Brain microvascular endothelial cell (primary cell): ENCODE measurements at regions not wholly inside any gene's neighbourhood (a gene's known extent, or its start where the extent isn't known, plus 50 kb on each side); places are given as distances from the start of the nearest gene placed in this dataset.

ENCODE experiments used
- DNase-seq: peaks from one replicate; pipeline ENCODE4 v3.0.0-alpha.2; 2020
- H3K27ac ChIP-seq: fragments of 250-450 bp; sonication (Bioruptor Pico); 2 replicates; pipeline ENCODE4 v1.5.1; 2020; ENCODE audit warnings: mild to moderate bottlenecking, moderate library complexity
- H3K27me3 ChIP-seq: fragments of 250-450 bp; sonication (Bioruptor Pico); replicated peaks from 2 replicates; pipeline ENCODE4 v1.5.1; 2020; ENCODE audit warnings: mild to moderate bottlenecking
- H3K36me3 ChIP-seq: fragments of 250-450 bp; sonication (Bioruptor Pico); replicated peaks from 2 replicates; pipeline ENCODE4 v1.5.1; 2020; ENCODE audit warnings: mild to moderate bottlenecking
- H3K4me3 ChIP-seq: 2 replicates; pipeline ENCODE4 v1.5.1; 2011; ENCODE audit warnings: low read depth, mild to moderate bottlenecking, control low read depth, low read length, moderate library complexity
- in situ Hi-C: cut with HindIII; loops from 2 replicates; pipeline ENCODE4 v1.10.0; 2017; ENCODE audit warnings: low sequenced_read_pairs, low pct_ligation_motif_present
- TF ChIP-seq, protein P1 (sequence below): IDR thresholded peaks from 2 replicates; pipeline ENCODE4 v1.5.1; 2011; ENCODE audit warnings: low read depth, mild to moderate bottlenecking, moderate library complexity, low read length, control low read depth, inconsistent platforms; ENCODE audit errors: missing control alignments

DNA sequence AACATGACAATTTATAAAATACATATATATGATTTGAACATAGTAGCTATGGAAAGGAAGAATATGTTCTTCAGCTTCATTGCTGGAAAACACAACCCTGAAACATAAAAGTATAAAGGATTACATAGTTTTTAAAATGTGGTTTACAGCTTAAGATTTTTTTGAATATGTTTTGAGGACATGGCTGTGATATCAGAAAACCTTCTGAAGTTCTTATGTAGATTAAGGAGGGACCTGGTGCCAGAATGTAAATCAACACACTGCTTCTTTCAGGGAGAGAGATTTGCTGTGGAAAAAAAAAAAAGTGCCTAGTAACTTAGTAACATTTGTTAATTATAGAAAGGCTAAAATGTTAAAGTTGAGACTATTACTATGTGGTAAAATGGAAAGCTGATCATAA is 1261.8 kb downstream of the ADGRL3 start:
- Histone ChIP-seq H3K27me3 (no peaks in the 10 kb centered on the region), H3K4me3 (no peak overlapping the region), H3K36me3 (no peaks in the 10 kb centered on the region), H3K27ac (no peak overlapping the region)
- TF ChIP-seq, protein P1, sequence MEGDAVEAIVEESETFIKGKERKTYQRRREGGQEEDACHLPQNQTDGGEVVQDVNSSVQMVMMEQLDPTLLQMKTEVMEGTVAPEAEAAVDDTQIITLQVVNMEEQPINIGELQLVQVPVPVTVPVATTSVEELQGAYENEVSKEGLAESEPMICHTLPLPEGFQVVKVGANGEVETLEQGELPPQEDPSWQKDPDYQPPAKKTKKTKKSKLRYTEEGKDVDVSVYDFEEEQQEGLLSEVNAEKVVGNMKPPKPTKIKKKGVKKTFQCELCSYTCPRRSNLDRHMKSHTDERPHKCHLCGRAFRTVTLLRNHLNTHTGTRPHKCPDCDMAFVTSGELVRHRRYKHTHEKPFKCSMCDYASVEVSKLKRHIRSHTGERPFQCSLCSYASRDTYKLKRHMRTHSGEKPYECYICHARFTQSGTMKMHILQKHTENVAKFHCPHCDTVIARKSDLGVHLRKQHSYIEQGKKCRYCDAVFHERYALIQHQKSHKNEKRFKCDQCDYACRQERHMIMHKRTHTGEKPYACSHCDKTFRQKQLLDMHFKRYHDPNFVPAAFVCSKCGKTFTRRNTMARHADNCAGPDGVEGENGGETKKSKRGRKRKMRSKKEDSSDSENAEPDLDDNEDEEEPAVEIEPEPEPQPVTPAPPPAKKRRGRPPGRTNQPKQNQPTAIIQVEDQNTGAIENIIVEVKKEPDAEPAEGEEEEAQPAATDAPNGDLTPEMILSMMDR: no peak
- in situ Hi-C loops: no loop called here
- DNase-seq: no peak

DNA sequence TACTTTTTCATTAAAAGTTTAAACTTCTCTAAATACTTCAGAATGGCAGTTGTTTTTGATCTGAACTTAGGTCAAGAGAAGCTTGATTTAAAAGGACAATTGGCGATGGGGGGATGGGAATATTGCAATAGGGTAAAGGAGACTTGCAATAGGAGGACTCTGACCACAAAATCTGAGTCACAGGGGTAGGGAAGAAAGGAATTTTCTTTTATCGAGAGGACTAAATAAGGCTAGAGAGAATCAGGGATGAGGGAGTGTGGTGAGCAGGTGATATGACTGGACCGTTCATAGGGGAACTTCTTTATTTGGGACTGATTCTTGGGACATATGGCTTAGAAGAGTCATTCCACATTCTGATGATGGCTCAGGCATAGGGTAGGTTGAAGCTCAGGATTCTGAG is 1260.2 kb downstream of the ADGRL3 start:
- no peaks in the 10 kb centered on the region for H3K27me3 ChIP-seq
- no peak for DNase-seq
- H3K4me3 ChIP-seq: no peak overlapping the region
- H3K27ac ChIP-seq: no peak overlapping the region
- in situ Hi-C loops: no loop called here
- TF ChIP-seq, protein P1: no peak
- H3K36me3 ChIP-seq: no peaks in the 10 kb centered on the region

DNA sequence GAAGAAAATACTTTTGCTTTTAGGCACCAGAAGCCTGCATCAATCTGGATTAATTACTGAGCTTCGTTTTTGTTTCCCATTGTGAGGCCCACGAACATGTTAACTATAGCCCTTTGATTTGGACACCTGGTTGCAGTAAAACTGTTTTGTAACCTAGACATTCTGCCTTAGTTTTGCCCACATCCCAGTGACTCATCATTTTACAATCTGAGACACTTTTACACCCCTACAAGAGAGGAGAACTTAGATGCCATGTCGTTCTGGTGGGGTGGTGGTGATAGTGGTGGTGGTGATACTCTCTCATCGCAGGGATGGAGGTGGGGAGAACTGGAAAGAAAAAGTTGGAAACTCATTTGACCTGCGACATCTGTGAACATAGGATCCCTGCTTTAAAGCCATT is 1257.2 kb downstream of the ADGRL3 start:
- DNase-seq: no peak
- in situ Hi-C loops: no loop called here
- TF ChIP-seq, protein P1: no peak
- Histone ChIP-seq H3K36me3 (no peaks in the 10 kb centered on the region), H3K27me3 (no peaks in the 10 kb centered on the region), H3K27ac (no peak overlapping the region), H3K4me3 (no peak overlapping the region)

DNA sequence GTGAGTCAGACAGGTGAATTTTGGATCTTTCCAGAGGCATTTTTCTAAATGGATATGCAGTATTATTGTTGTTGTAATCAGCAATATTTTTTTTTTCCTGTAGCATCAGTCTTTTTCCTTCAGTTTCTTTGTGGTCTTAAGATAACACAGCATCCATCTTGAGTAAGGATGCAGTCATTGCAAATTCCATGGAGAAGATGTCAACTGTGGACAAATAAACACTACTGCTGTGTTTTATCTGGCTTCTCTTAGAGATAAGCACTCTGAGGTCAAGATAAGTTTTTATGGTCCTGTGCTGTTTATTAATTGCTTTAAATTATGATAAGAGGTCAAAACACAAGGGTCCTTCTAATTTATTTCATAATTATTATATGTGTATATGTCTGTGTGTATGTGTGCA is 1255.7 kb downstream of the ADGRL3 start:
- DNase-seq: peak; percentile 4
- no peaks in the 10 kb centered on the region for H3K36me3 ChIP-seq
- no peak overlapping the region for H3K27ac ChIP-seq
- in situ Hi-C loops: no loop called here
- H3K4me3 ChIP-seq: no peak overlapping the region
- TF ChIP-seq, protein P1: no peak
- no peaks in the 10 kb centered on the region for H3K27me3 ChIP-seq

DNA sequence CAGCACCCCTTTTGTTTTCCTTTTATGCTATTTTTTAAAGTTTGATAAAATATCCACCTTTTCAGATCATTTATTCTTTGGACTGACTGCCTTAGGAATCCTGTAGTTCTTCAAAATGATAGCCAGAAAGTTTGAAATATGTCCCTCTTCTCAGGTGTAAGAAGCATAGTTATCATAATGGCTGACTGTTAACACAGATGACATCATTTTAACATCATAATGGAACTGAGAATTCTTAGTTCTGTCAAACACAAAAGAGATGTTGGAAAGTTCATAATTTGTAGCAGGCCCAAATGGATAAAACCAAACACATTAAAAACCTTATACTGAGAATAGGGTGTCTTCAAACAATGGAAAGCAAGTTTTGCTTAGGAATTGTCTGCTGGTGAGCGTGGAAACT is 1254.4 kb downstream of the ADGRL3 start:
- no peak overlapping the region for H3K4me3 ChIP-seq
- no peaks in the 10 kb centered on the region for H3K27me3 ChIP-seq
- in situ Hi-C loops: no loop called here
- DNase-seq: no peak
- H3K27ac ChIP-seq: no peak overlapping the region
- H3K36me3 ChIP-seq: no peaks in the 10 kb centered on the region
- TF ChIP-seq, protein P1: no peak

DNA sequence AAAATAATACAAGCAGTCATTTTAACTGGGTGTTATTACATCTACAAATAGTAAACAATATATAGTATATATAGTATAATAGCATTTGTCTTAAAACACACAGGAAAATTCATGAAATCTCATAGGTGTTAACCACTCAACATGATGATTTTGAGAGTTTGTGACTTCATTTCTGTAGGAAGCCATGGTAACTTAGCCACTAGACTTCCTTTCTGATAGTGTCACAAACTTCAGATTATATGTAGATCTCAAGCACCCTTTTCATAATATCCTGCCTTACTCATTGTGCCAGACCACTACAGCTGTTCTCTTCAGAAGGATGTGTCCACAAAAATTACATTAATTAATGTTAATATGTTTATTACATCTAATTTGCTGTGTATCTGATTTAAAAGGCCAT is 1250.6 kb downstream of the ADGRL3 start:
- TF ChIP-seq, protein P1: no peak
- H3K4me3 ChIP-seq: no peak overlapping the region
- H3K27ac ChIP-seq: no peak overlapping the region
- in situ Hi-C loops: no loop called here
- DNase-seq: no peak
- no peaks in the 10 kb centered on the region for H3K36me3 ChIP-seq
- H3K27me3 ChIP-seq: no peaks in the 10 kb centered on the region
